GOT3 (cell line): ENCODE measurements at regions not wholly inside any gene's neighbourhood (a gene's known extent, or its start where the extent isn't known, plus 50 kb on each side); places are given as distances from the start of the nearest gene placed in this dataset.

Experiments
- DNase-seq: peaks from one replicate; lab custom pipeline; 2025; ENCODE audit warnings: mixed read lengths; lab: John Stamatoyannopoulos, UW

- no peak for DNase-seq
Measured at GRCh38 chr5:87051502-87052113, 216.1 kb upstream of the RASA1 start.

- DNase-seq, result no peak
Measured at GRCh38 chr5:87053146-87053545, 214.5 kb upstream of the RASA1 start.

GRCh38 chr5:87054821-87055220, 212.9 kb upstream of the RASA1 start:
- no peak for DNase-seq

DNA sequence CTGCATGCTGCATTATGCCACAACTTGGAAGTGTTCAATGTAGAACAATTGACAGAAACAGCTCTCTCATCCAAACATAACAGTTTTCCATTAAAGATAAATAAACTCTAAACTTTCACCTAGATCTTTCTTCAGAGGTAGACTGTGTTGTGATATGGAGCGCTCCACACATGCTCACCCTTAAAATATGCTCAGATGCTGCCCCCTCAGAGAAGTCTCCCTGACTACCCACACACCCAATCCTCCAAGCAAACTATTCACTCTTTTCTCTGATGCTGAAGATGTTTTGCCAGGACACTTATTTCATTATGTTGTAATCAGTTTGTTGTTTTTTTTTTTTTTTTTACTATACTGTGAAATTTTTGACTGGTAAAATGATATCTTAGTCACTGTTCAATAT, 206.6 kb upstream of the RASA1 start:
- DNase-seq, result no peak

GRCh38 chr5:87069311-87069710, 198.4 kb upstream of the RASA1 start:
- no peak for DNase-seq

- DNase-seq, result no peak
Measured at GRCh38 chr5:87069974-87070608, 197.6 kb upstream of the RASA1 start.

- no peak for DNase-seq
Measured at GRCh38 chr5:87074072-87074471, 193.6 kb upstream of the RASA1 start.

GRCh38 chr5:87074934-87075541, 192.6 kb upstream of the RASA1 start:
- no peak for DNase-seq

- no peak for DNase-seq
Measured at GRCh38 chr5:87076411-87076810, 191.3 kb upstream of the RASA1 start.

DNA sequence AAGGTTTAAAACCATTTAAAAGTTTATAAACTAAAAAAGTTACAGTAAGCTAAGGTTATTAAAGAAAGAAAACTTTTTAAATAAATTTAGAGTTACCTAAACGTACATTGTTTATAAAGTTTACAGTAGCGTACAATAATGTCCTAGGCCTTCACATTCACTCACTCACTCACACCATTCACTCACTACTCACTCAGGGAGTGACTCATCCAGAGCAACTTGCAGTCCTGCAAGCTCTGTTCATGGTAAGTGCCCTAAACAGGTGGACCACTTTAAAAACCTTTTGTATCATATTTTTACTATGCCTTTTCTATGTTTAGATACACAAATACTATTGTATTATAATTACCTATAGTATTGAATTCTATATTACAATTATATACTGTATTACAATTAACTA, 190.8 kb upstream of the RASA1 start:
- DNase-seq, result no peak

GRCh38 chr5:87079219-87079618, 188.5 kb upstream of the RASA1 start:
- no peak for DNase-seq

DNA sequence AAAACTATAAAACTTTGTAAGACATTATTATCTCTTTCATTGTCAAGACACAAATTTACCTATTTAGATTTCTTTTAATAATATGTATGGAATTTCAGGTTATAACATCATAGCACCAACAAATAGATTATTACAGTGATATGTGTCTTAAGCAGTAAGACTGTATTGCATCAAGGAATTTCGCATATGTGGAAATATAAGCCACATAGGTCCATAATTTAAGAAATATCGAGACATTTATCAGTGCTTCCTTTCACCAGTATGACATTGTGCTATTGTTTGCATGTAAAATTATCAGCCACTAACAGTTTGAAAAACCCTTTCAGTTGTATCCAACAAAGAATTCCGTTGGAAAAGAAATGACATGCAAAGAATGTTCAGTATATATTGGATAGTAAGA, 186.7 kb upstream of the RASA1 start:
- no peak for DNase-seq

- DNase-seq, result no peak
Measured at GRCh38 chr5:87081511-87082372, 185.9 kb upstream of the RASA1 start.

GRCh38 chr5:87094347-87094746, 173.3 kb upstream of the RASA1 start:
- DNase-seq, result no peak

- DNase-seq, result no peak
Measured at GRCh38 chr5:87094833-87095232, 172.8 kb upstream of the RASA1 start.

GRCh38 chr5:87095787-87096186, 171.9 kb upstream of the RASA1 start:
- DNase-seq, result no peak

DNA sequence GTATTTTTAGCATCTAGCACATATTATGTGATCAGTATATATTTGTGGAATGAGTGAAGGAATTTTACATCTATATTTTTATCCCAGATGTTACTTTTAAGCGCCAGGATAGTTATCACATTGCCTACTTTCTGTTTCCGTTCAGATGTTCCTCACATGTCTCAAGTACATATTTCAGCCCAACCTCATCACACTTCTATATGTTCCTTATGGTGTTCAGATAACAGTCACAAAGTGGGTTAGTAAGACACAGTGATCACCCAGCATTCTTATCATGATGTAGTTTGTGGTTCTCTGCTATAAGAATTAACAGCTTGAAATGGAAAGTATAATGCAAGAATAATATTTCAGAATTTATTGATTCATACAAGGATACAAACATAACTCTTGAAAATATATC, 170.0 kb upstream of the RASA1 start:
- DNase-seq, result no peak

DNA sequence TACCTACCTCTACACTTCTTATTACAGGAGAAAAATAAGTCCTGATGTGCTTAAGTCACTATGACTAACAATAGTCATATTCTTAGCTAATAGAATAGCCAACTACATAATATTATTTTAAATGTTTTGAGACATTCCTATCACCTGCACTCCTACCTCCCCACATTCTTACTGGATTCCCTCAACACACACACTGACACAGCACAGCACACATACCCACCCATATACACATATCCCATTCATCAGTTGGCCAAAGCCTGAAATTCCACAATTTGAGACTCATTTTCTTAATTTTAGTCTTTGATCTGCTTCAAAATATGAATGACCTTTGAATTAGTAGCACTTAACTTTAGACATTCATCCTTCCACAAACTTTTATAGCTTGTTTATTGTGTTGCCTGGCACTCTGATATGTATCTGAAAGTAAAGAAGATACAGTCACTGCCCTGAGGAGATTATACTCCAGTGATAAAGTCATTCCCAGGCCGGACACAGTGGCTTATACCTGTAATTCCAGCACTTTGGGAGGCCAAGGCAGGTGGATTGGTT, 168.3 kb upstream of the RASA1 start:
- no peak for DNase-seq

GRCh38 chr5:87099968-87100367, 167.7 kb upstream of the RASA1 start:
- no peak for DNase-seq

DNA sequence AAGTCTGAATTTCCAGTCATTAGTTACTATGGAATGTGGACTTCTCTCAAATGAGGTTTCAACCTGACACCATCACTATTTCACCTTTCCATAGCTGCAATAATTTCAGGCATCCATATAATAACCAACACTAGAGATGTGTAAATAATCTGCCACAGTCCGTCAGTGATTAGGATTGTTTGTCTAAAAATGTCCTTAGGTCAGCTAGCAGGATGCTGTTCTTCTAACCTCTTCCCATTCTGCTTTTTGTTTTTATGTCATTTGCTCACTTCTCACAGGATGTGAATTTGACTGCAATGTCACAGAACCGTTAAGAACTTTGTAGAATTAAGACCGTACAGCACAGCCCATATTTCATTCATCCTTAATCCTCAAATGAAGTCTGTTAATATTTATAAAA, 166.4 kb upstream of the RASA1 start:
- DNase-seq, result no peak

DNA sequence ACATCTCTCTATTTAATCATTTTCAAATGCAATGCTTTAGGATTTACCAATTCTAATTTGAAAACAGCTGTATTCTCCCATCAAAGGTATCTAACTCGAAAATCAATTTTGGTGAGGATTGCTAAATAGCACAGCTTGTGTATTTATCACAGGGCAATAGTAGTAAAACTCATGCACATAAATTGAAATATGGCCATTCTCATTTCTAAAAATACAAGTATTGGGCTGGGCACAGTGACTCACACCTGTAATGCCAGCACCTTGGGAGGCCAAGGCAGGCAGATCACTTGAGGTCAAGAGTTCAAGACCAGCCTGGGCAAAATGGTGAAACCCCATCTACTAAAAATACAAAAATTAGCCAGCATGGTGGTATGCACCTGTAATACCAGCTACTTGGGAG, 164.8 kb upstream of the RASA1 start:
- DNase-seq, result no peak

DNA sequence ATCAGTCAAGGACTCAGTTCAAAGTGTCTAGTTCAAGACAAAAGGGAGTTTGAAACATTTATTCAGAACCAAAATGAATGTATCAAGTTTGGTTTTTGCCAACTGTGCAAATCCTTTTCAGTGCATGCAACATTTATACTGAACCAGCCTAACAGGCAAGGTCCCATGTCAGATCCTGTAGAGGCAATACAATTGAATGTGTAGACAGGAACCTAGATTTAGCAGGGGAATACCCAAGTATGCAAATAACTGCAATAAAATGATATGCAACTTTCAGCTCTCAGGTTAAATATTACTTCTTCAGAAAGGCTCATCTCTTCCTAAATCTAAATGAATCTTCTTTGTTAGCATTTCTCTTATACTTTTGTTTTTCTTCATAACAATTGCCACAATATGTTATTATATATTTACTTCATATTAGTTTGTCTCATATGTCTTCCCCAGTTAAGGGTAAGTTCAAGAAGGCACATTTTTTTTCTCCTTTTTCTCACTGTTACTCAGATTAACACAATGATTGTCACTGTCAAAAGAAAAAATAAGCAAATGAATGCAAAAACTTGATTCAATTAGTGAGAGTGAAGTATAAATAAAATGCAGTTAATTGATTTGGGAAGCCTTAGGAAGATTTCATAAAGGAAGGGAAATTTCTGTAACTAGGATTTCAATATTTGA, 163.9 kb upstream of the RASA1 start:
- DNase-seq, result no peak
